ENCODE measurements at regions not wholly inside any gene's neighbourhood (a gene's known extent, or its start where the extent isn't known, plus 50 kb on each side); places are given as distances from the start of the nearest gene placed in this dataset.
"Not testable (repeated sequence)": the region's sequence is repeated elsewhere in the genome, so short reads cannot be mapped to it uniquely, and the experiment has no call there.

- H2AK5ac ChIP-seq (ENCODE audit: low read length): no peak overlapping the region
- H3K79me1 ChIP-seq (ENCODE audit: low read length): no peaks in the 10 kb centered on the region
- no peak overlapping the region for H3K18ac ChIP-seq (ENCODE audit: low read length)
- peaks cover 2% of the 10 kb centered on the region for H3K4me1 ChIP-seq (ENCODE audit: control insufficient read depth, low read depth, low read length)
- no peak overlapping the region for H3K4me2 ChIP-seq (ENCODE audit: low read length)
- no peak overlapping the region for H3K56ac ChIP-seq (ENCODE audit: low read length)
- H3K23ac ChIP-seq (ENCODE audit: low read length): no peak overlapping the region
- H3K4me3 ChIP-seq (ENCODE audit: low read length): no peak overlapping the region
- H3K79me2 ChIP-seq (ENCODE audit: control insufficient read depth, insufficient read depth, low read length): no peaks in the 10 kb centered on the region
- H2BK5ac ChIP-seq (ENCODE audit: low read length): no peak overlapping the region
- peak; percentile 16 for DNase-seq
- H2BK120ac ChIP-seq (ENCODE audit: low read depth, low read length): no peak overlapping the region
- no CpG with 5 or more reads among the region's 3 CpGs for WGBS (ENCODE audit: extremely low coverage, insufficient coverage, low lambda C conversion rate)
- H3K9ac ChIP-seq (ENCODE audit: low read length): no peak overlapping the region
- no peaks in the 10 kb centered on the region for H3K27me3 ChIP-seq (ENCODE audit: insufficient read depth, low read length, poor library complexity)
- no peak overlapping the region for H4K5ac ChIP-seq (ENCODE audit: low read length)
- H3K36me3 ChIP-seq (ENCODE audit: control insufficient read depth, insufficient read depth, low read length): no peaks in the 10 kb centered on the region
- no peak overlapping the region for H4K8ac ChIP-seq (ENCODE audit: low read depth, low read length)
- no peak overlapping the region for H3K27ac ChIP-seq (ENCODE audit: low read depth, low read length)
- no peak overlapping the region for H2BK15ac ChIP-seq (replicated peaks; ENCODE audit: low read depth)
- H3K4ac ChIP-seq (ENCODE audit: low read depth, low read length): no peak overlapping the region
These were observed 243.1 kb downstream of the FBXO4 start for GRCh38 chr5:42168091-42168670.

GRCh38 chr5:42176118-42176517 lies 247.1 kb upstream of the GHR start:
- not testable (repeated sequence) for DNase-seq; H3K27me3 ChIP-seq (ENCODE audit: insufficient read depth, low read length, poor library complexity); H3K4me1 ChIP-seq (ENCODE audit: control insufficient read depth, low read depth, low read length)

GRCh38 chr5:42179843-42180242 lies 243.4 kb upstream of the GHR start:
- not testable (repeated sequence) for H2AK5ac ChIP-seq (ENCODE audit: low read length); H3K4me1 ChIP-seq (ENCODE audit: control insufficient read depth, low read depth, low read length); H3K27me3 ChIP-seq (ENCODE audit: insufficient read depth, low read length, poor library complexity); H4K5ac ChIP-seq (ENCODE audit: low read length); H3K9ac ChIP-seq (ENCODE audit: low read length); H2BK15ac ChIP-seq (replicated peaks; ENCODE audit: low read depth); H3K27ac ChIP-seq (ENCODE audit: low read depth, low read length); H3K23ac ChIP-seq (ENCODE audit: low read length); H3K36me3 ChIP-seq (ENCODE audit: control insufficient read depth, insufficient read depth, low read length); H3K79me2 ChIP-seq (ENCODE audit: control insufficient read depth, insufficient read depth, low read length); H3K18ac ChIP-seq (ENCODE audit: low read length); H3K79me1 ChIP-seq (ENCODE audit: low read length); DNase-seq; H4K8ac ChIP-seq (ENCODE audit: low read depth, low read length); H3K4me3 ChIP-seq (ENCODE audit: low read length); H3K4ac ChIP-seq (ENCODE audit: low read depth, low read length); H2BK5ac ChIP-seq (ENCODE audit: low read length); H3K56ac ChIP-seq (ENCODE audit: low read length); H3K4me2 ChIP-seq (ENCODE audit: low read length); H2BK120ac ChIP-seq (ENCODE audit: low read depth, low read length)
- WGBS (ENCODE audit: extremely low coverage, insufficient coverage, low lambda C conversion rate): no CpG with 5 or more reads among the region's 1 CpG

More at GRCh38 chr5:42176118-42176517, 247.1 kb upstream of the GHR start:
- not testable (repeated sequence) for H2BK5ac ChIP-seq (ENCODE audit: low read length); H2BK15ac ChIP-seq (replicated peaks; ENCODE audit: low read depth); H3K79me2 ChIP-seq (ENCODE audit: control insufficient read depth, insufficient read depth, low read length); H3K23ac ChIP-seq (ENCODE audit: low read length); H2BK120ac ChIP-seq (ENCODE audit: low read depth, low read length); H3K4me3 ChIP-seq (ENCODE audit: low read length); H4K8ac ChIP-seq (ENCODE audit: low read depth, low read length); H4K5ac ChIP-seq (ENCODE audit: low read length); H3K56ac ChIP-seq (ENCODE audit: low read length); H3K4me2 ChIP-seq (ENCODE audit: low read length); H3K18ac ChIP-seq (ENCODE audit: low read length); H2AK5ac ChIP-seq (ENCODE audit: low read length); H3K36me3 ChIP-seq (ENCODE audit: control insufficient read depth, insufficient read depth, low read length); H3K4ac ChIP-seq (ENCODE audit: low read depth, low read length); H3K9ac ChIP-seq (ENCODE audit: low read length); H3K79me1 ChIP-seq (ENCODE audit: low read length); H3K27ac ChIP-seq (ENCODE audit: low read depth, low read length)
- WGBS (ENCODE audit: extremely low coverage, insufficient coverage, low lambda C conversion rate): no CpG with 5 or more reads among the region's 3 CpGs

GRCh38 chr5:42216904-42217303 lies 206.3 kb upstream of the GHR start:
- Histone ChIP-seq H3K79me1 (ENCODE audit: low read length) (no peaks in the 10 kb centered on the region), H2BK120ac (ENCODE audit: low read depth, low read length) (no peak overlapping the region), H3K4me2 (ENCODE audit: low read length) (no peak overlapping the region), H3K56ac (ENCODE audit: low read length) (no peak overlapping the region), H2AK5ac (ENCODE audit: low read length) (no peak overlapping the region), H4K5ac (ENCODE audit: low read length) (no peak overlapping the region), H3K23ac (ENCODE audit: low read length) (no peak overlapping the region), H3K36me3 (ENCODE audit: control insufficient read depth, insufficient read depth, low read length) (no peaks in the 10 kb centered on the region), H3K4ac (ENCODE audit: low read depth, low read length) (no peak overlapping the region), H2BK15ac (replicated peaks; ENCODE audit: low read depth) (no peak overlapping the region), H3K9ac (ENCODE audit: low read length) (no peak overlapping the region), H3K27ac (ENCODE audit: low read depth, low read length) (no peak overlapping the region), H3K4me1 (ENCODE audit: control insufficient read depth, low read depth, low read length) (no peaks in the 10 kb centered on the region), H4K8ac (ENCODE audit: low read depth, low read length) (no peak overlapping the region), H2BK5ac (ENCODE audit: low read length) (no peak overlapping the region), H3K27me3 (ENCODE audit: insufficient read depth, low read length, poor library complexity) (no peaks in the 10 kb centered on the region), H3K79me2 (ENCODE audit: control insufficient read depth, insufficient read depth, low read length) (no peaks in the 10 kb centered on the region), H3K4me3 (ENCODE audit: low read length) (no peak overlapping the region), H3K18ac (ENCODE audit: low read length) (no peak overlapping the region)
- no peak for DNase-seq
- WGBS (ENCODE audit: extremely low coverage, insufficient coverage, low lambda C conversion rate): no CpG with 5 or more reads among the region's 4 CpGs

- H3K23ac ChIP-seq (ENCODE audit: low read length): no peak overlapping the region
- H3K27ac ChIP-seq (ENCODE audit: low read depth, low read length): no peak overlapping the region
- H3K79me2 ChIP-seq (ENCODE audit: control insufficient read depth, insufficient read depth, low read length): no peaks in the 10 kb centered on the region
- H2BK120ac ChIP-seq (ENCODE audit: low read depth, low read length): no peak overlapping the region
- H3K4ac ChIP-seq (ENCODE audit: low read depth, low read length): no peak overlapping the region
- H3K18ac ChIP-seq (ENCODE audit: low read length): no peak overlapping the region
- no peaks in the 10 kb centered on the region for H3K27me3 ChIP-seq (ENCODE audit: insufficient read depth, low read length, poor library complexity)
- DNase-seq: no peak
- no peak overlapping the region for H3K56ac ChIP-seq (ENCODE audit: low read length)
- no peak overlapping the region for H3K4me3 ChIP-seq (ENCODE audit: low read length)
- no peak overlapping the region for H4K8ac ChIP-seq (ENCODE audit: low read depth, low read length)
- H2BK5ac ChIP-seq (ENCODE audit: low read length): no peak overlapping the region
- H2BK15ac ChIP-seq (replicated peaks; ENCODE audit: low read depth): no peak overlapping the region
- H3K79me1 ChIP-seq (ENCODE audit: low read length): no peaks in the 10 kb centered on the region
- no peak overlapping the region for H3K9ac ChIP-seq (ENCODE audit: low read length)
- no peak overlapping the region for H2AK5ac ChIP-seq (ENCODE audit: low read length)
- no peaks in the 10 kb centered on the region for H3K36me3 ChIP-seq (ENCODE audit: control insufficient read depth, insufficient read depth, low read length)
- H4K5ac ChIP-seq (ENCODE audit: low read length): no peak overlapping the region
- no CpG with 5 or more reads among the region's 2 CpGs for WGBS (ENCODE audit: extremely low coverage, insufficient coverage, low lambda C conversion rate)
- H3K4me1 ChIP-seq (ENCODE audit: control insufficient read depth, low read depth, low read length): no peaks in the 10 kb centered on the region
- H3K4me2 ChIP-seq (ENCODE audit: low read length): no peak overlapping the region
These were observed 205.4 kb upstream of the GHR start for GRCh38 chr5:42217791-42218190.

- H3K79me1 ChIP-seq (ENCODE audit: low read length): no peaks in the 10 kb centered on the region
- no peak overlapping the region for H2BK15ac ChIP-seq (replicated peaks; ENCODE audit: low read depth)
- H3K4ac ChIP-seq (ENCODE audit: low read depth, low read length): no peak overlapping the region
- H2BK120ac ChIP-seq (ENCODE audit: low read depth, low read length): no peak overlapping the region
- no peak overlapping the region for H3K9ac ChIP-seq (ENCODE audit: low read length)
- H3K27ac ChIP-seq (ENCODE audit: low read depth, low read length): no peak overlapping the region
- no peaks in the 10 kb centered on the region for H3K79me2 ChIP-seq (ENCODE audit: control insufficient read depth, insufficient read depth, low read length)
- no peak overlapping the region for H3K4me3 ChIP-seq (ENCODE audit: low read length)
- no peak overlapping the region for H4K8ac ChIP-seq (ENCODE audit: low read depth, low read length)
- H4K5ac ChIP-seq (ENCODE audit: low read length): no peak overlapping the region
- H3K27me3 ChIP-seq (ENCODE audit: insufficient read depth, low read length, poor library complexity): no peaks in the 10 kb centered on the region
- WGBS (ENCODE audit: extremely low coverage, insufficient coverage, low lambda C conversion rate): no CpG with 5 or more reads among the region's 2 CpGs
- no peak overlapping the region for H2AK5ac ChIP-seq (ENCODE audit: low read length)
- H3K18ac ChIP-seq (ENCODE audit: low read length): no peak overlapping the region
- DNase-seq: no peak
- H3K23ac ChIP-seq (ENCODE audit: low read length): no peak overlapping the region
- H3K4me1 ChIP-seq (ENCODE audit: control insufficient read depth, low read depth, low read length): peaks cover 2% of the 10 kb centered on the region
- no peaks in the 10 kb centered on the region for H3K36me3 ChIP-seq (ENCODE audit: control insufficient read depth, insufficient read depth, low read length)
- no peak overlapping the region for H3K56ac ChIP-seq (ENCODE audit: low read length)
- no peak overlapping the region for H2BK5ac ChIP-seq (ENCODE audit: low read length)
- H3K4me2 ChIP-seq (ENCODE audit: low read length): no peak overlapping the region
These were observed 198.2 kb upstream of the GHR start for GRCh38 chr5:42225009-42225408.
